ENCODE measurements at regions not wholly inside any gene's neighbourhood (a gene's known extent, or its start where the extent isn't known, plus 50 kb on each side); places are given as distances from the start of the nearest gene placed in this dataset.

DNA sequence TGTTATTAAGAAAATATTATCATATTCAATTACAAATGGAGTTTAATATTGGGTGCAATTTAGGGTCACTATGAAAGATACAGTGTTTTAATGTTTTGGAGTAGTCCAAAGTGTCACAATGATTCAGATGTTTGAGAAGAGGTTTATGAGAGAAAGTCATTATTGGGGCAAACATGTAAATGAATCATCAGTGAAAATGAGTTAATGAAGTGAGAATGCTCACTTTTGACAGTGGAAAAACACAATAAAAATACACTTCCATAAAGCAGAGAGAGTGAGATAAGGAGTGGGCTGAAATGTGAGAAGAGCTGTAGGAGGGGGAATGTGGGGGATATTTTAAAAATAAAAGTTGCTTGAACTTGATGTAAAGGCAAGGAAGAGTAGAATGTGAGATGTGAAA is 957.1 kb downstream of the PCDH18 start:
- TF ChIP-seq, protein P1, sequence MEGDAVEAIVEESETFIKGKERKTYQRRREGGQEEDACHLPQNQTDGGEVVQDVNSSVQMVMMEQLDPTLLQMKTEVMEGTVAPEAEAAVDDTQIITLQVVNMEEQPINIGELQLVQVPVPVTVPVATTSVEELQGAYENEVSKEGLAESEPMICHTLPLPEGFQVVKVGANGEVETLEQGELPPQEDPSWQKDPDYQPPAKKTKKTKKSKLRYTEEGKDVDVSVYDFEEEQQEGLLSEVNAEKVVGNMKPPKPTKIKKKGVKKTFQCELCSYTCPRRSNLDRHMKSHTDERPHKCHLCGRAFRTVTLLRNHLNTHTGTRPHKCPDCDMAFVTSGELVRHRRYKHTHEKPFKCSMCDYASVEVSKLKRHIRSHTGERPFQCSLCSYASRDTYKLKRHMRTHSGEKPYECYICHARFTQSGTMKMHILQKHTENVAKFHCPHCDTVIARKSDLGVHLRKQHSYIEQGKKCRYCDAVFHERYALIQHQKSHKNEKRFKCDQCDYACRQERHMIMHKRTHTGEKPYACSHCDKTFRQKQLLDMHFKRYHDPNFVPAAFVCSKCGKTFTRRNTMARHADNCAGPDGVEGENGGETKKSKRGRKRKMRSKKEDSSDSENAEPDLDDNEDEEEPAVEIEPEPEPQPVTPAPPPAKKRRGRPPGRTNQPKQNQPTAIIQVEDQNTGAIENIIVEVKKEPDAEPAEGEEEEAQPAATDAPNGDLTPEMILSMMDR (conservative IDR thresholded peaks at IDR 0.05): no peak
- TF ChIP-seq EZH2 (IDR thresholded peaks at IDR 0.05; ENCODE audit: low read depth): no peak
- no peak for DNase-seq
- Histone ChIP-seq H3K79me2 (ENCODE audit: low read depth) (no peaks in the 10 kb centered on the region), H4K20me1 (ENCODE audit: insufficient read depth) (no peaks in the 10 kb centered on the region), H3K9me3 (ENCODE audit: insufficient read depth, low read depth) (no peaks in the 10 kb centered on the region), H2AFZ (no peak overlapping the region), H3F3A (ENCODE audit: insufficient read depth, low read depth) (no peaks in the 10 kb centered on the region), H3K9me2 (ENCODE audit: insufficient read depth) (no peaks in the 10 kb centered on the region), H3K27ac (no peak overlapping the region), H3K4me3 (no peak overlapping the region), H3K27me3 (ENCODE audit: insufficient read depth, low read depth) (no peaks in the 10 kb centered on the region), H3K4me2 (no peak overlapping the region), H3K4me1 (replicated peaks; ENCODE audit: insufficient read depth) (no peaks in the 10 kb centered on the region), H3K36me3 (ENCODE audit: low read depth) (no peaks in the 10 kb centered on the region)
- no TSS peak for BruUV-seq (replicated peaks)
- intact Hi-C loops (cut with micrococcal nuclease; ENCODE audit: unreplicated experiment): no loop called here
- CTCF ChIA-PET: no interaction called here
- POLR2A ChIA-PET (ENCODE audit: unreplicated experiment): no interaction called here

DNA sequence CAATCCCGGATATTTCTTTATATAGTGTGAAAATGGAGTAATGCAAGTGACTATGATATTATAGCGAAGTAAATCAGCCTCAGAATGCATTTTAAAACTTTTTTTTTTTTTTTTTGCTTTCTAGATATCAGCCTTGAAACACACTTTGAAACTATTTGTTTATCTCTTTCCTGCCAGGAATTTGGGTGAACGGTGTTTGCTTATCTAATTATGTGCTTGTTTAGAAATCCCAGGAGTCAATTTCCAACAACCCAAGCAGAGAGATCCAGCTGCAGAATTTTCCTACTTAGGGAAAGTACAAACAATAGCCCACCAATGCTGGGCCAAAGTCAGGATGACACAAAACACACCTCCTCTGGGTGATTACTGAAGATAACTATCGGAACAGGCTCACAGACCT is 958.8 kb downstream of the PCDH18 start:
- Histone ChIP-seq H3K27ac (no peak overlapping the region), H3K9me3 (ENCODE audit: insufficient read depth, low read depth) (no peaks in the 10 kb centered on the region), H3K27me3 (ENCODE audit: insufficient read depth, low read depth) (no peaks in the 10 kb centered on the region), H3K9me2 (ENCODE audit: insufficient read depth) (no peaks in the 10 kb centered on the region), H4K20me1 (ENCODE audit: insufficient read depth) (no peaks in the 10 kb centered on the region), H3K4me2 (no peak overlapping the region), H3K4me3 (no peak overlapping the region), H3K4me1 (replicated peaks; ENCODE audit: insufficient read depth) (no peaks in the 10 kb centered on the region), H3K36me3 (ENCODE audit: low read depth) (no peaks in the 10 kb centered on the region), H3K79me2 (ENCODE audit: low read depth) (no peaks in the 10 kb centered on the region), H3F3A (ENCODE audit: insufficient read depth, low read depth) (no peaks in the 10 kb centered on the region), H2AFZ (no peak overlapping the region)
- no TSS peak for BruUV-seq (replicated peaks)
- DNase-seq: no peak
- ChIA-PET POLR2A (ENCODE audit: unreplicated experiment) (no interaction called here), CTCF (no interaction called here)
- intact Hi-C loops (cut with micrococcal nuclease; ENCODE audit: unreplicated experiment): no loop called here
- TF ChIP-seq, protein P1 (conservative IDR thresholded peaks at IDR 0.05): no peak
- TF ChIP-seq EZH2 (IDR thresholded peaks at IDR 0.05; ENCODE audit: low read depth): no peak

DNA sequence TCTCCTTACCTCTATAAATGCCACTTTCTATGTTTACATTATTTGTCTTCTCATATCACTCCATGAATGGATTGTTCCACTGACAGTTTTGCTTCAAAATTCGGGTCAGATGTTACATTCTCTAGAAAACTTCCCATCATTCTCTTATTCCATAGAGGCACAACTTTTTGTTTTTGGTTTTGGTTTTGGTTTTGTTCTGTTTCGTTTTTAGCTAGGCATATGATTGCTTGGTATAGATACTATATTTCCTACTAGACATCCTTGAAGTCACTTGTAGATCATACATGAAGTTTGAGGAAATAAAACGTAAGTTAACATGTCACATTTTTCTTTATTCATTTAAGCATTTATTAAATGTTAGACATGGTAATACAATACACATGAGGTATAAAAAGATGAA is 961.0 kb downstream of the PCDH18 start:
- H3K27me3 ChIP-seq (ENCODE audit: insufficient read depth, low read depth): no peaks in the 10 kb centered on the region
- no peak overlapping the region for H3K4me3 ChIP-seq
- H3K4me1 ChIP-seq (replicated peaks; ENCODE audit: insufficient read depth): no peaks in the 10 kb centered on the region
- intact Hi-C loops (cut with micrococcal nuclease; ENCODE audit: unreplicated experiment): no loop called here
- H3K27ac ChIP-seq: no peak overlapping the region
- no peaks in the 10 kb centered on the region for H3K9me3 ChIP-seq (ENCODE audit: insufficient read depth, low read depth)
- no peak overlapping the region for H3K4me2 ChIP-seq
- DNase-seq: no peak
- no peaks in the 10 kb centered on the region for H3K79me2 ChIP-seq (ENCODE audit: low read depth)
- no TSS peak for BruUV-seq (replicated peaks)
- H2AFZ ChIP-seq: no peak overlapping the region
- H4K20me1 ChIP-seq (ENCODE audit: insufficient read depth): no peaks in the 10 kb centered on the region
- POLR2A ChIA-PET (ENCODE audit: unreplicated experiment): no interaction called here
- CTCF ChIA-PET: no interaction called here
- no peaks in the 10 kb centered on the region for H3F3A ChIP-seq (ENCODE audit: insufficient read depth, low read depth)
- TF ChIP-seq, protein P1 (conservative IDR thresholded peaks at IDR 0.05): no peak
- TF ChIP-seq EZH2 (IDR thresholded peaks at IDR 0.05; ENCODE audit: low read depth): no peak
- H3K9me2 ChIP-seq (ENCODE audit: insufficient read depth): no peaks in the 10 kb centered on the region
- H3K36me3 ChIP-seq (ENCODE audit: low read depth): no peaks in the 10 kb centered on the region

Data from PC-9 (cell line).